Stimulated activated CD4-positive, alpha-beta T cell treated with anti-CD3 and anti-CD28 coated beads, Interleukin-1b, Interleukin-23, amount 100 ng/mL, for 48 hours (primary cell): ENCODE measurements at regions not wholly inside any gene's neighbourhood (a gene's known extent, or its start where the extent isn't known, plus 50 kb on each side); places are given as distances from the start of the nearest gene placed in this dataset.
"Not testable (repeated sequence)": the region's sequence is repeated elsewhere in the genome, so short reads cannot be mapped to it uniquely, and the experiment has no call there.

Source experiments
- DNase-seq: peaks from one replicate; pipeline ENCODE4 v3.0.0-alpha.2; 2020

GRCh38 chr1:4175566-4176405 is 275.7 kb upstream of the C1orf174 start:
- no peak for DNase-seq

- DNase-seq: no peak
Measured at GRCh38 chr1:4176841-4177240, 276.8 kb upstream of the C1orf174 start.

DNA sequence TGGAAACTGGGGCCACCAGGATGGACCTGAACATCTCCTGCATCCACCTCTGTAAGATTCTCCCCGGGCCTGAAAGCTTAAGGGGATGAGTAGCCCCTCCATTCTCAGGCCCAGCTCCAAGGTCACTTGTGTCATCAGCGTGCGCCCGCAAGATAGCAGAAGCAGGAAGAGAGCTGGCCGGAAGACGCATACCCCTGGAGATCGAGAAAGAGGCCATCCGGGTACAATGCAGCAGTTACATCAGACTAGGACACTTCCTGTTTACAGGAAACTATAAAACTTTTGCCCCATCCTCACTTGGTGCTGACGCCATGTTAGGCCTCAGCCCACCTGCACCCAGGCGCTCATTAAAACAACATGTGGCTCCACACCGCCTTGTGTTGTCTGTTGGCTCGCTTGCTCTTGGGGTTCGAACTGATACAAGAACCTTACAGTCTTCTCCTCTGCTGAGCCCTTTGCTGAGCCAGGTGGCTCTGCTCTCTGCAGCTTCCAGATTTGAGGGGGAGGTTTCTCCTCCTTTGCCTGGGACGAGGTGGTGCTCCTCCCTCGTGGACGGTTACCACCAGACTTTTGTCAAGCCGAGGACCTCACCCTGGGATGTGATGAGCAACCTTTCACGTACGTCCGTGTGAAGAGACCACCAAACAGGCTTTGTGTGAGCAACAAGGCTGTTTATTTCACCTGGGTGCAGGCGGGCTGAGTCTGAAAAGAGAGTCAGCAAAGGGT is 277.5 kb upstream of the C1orf174 start:
- no peak for DNase-seq

GRCh38 chr1:4178501-4179113 is 278.5 kb upstream of the C1orf174 start:
- DNase-seq: no peak

- DNase-seq: no peak
Measured at GRCh38 chr1:4179914-4180735, 280.1 kb upstream of the C1orf174 start.

DNA sequence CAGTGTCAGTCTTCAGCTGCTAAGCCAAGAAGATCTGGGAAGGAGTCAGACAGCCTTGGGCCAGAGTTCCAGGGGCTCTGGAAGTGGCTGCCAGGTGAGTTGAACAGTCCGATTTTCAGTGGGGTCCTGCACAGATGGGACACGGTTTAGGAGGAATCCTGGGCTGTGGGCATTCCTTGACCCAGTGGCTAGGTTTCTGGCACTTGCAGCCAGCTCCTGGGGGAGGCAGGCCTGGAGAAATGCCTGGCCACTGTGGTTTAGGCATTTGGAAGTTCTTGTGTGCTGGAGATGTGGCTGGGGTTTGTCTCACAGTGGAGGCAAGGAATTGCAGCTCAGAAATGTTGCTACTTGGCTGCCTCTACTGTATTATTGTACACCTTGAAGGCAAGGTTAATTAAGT is 286.4 kb upstream of the C1orf174 start:
- DNase-seq: not testable (repeated sequence)

DNA sequence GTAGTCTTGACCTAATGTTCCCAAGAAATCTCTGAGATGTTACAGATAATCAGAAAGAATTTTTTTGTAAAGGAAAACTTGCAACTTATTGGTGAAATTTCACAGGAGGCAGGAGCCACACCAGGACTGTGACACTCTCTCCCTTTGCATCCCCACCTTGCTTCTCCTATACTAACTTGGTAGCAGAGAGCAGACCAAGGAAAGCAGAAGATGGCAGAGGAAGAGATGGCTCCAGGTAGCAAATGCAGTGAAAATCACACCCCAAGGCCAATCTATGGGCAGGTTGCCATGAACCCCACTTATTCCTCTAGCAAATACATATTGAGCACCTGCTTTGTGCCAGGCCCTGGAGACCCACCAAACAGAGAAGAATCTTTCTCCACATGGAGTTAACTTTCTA is 303.4 kb upstream of the C1orf174 start:
- DNase-seq: no peak

DNA sequence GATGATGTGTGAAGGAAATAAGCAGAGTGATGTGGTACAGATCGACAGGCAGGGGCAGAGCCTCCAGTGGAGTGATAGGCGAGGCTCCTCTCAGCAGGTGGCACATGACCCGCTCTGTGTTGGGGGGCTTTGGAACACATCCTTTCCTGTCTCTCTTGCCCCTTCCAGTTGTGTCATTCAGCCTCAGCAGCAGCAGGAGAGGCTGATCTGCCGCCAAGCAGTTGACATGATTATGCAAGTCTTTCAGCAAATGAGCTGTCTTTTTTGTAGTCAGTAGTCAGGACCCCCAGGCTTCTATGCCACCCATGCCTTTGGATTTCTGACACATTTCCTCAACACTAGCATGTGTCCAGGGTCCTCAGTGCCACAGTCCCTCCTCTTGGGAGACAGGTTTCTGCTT is 307.1 kb upstream of the C1orf174 start:
- no peak for DNase-seq

- no peak for DNase-seq
Measured at GRCh38 chr1:4207842-4208692, 308.0 kb upstream of the C1orf174 start.

DNA sequence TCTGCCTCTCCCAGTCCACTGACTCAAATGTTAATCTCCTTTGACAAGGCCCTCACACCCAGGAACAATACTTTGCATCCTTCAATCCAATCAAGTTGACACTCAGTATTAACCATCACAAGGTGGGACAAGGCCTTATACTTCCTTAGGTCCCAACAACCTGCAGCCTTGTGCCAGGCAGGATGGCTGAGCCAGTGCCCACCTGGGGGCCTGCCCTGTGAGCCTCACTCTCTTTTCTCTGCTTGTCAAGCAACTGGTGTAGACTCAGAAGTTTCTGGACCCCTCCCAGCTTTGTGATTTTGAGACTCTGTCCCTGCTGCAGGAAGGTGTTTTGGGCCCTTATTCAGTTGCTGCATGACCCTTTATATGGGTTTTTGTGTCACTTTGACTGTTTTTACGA is 310.0 kb upstream of the C1orf174 start:
- DNase-seq: no peak

DNA sequence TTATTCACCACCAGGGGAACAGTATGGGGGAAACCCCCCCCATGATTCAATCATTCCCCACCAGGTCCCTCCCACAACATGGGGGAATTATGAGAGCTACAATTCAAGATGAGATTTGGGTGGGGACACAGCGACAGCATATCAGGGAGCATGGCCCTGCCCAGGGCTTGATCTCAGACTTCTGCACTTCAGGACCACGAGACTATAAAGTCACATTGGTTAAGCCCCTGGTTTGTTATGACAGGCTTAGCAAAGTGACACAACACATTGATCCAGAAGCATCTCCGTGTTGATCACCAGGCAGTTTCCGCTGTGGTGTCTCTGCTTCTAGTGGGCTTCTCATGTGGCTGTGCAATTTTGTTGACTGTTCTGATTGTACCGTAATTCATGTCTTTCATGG is 312.7 kb upstream of the C1orf174 start:
- DNase-seq: no peak

DNA sequence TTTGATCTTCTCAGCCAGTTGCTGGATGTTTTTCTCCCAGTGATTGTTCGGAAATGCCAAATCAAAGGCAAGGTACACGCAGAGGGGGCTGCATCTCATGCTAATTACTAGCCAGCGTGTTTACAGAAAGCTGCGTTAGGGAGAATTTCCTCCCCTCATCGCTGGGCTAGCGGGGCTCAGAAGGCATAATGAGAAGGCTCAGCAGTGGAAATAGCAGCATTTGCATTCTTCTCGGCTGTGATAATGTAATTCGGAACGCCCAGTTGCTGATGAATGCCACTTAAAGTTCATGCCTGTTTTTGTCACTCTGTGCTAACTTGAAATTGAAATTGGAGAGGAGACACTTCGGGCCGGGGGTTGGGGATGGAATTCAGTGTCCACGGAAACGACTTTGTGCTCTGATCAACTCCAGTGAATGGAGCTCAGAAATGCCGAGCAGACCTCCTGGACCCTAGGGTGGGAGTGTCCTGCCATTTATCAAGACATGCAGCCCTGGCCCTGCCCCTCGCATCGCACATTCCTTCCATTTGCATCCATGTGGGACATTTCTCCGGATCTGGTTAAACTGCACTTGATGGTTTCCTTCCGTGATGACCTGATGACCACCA is 313.4 kb upstream of the C1orf174 start:
- DNase-seq: no peak

DNA sequence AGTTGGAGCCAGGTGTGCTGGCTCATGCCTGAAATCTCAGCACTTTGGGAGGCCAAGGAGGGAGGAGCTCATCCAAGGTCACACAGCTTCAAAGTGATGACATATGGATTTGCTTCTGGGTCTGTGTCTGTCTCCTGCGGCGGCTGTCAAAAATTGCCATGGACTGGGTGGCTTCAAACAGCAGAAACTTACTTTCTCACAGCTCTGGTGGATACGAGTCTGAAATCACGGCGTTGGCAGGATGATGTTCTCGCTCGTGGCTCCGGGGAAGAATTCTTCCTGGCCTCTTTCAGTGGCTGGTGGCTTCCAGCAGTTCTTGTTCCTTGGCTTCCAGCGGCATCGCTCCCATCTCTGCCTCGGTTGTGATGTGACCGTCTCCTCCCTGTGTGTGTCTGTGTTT is 314.8 kb upstream of the C1orf174 start:
- DNase-seq: no peak

DNA sequence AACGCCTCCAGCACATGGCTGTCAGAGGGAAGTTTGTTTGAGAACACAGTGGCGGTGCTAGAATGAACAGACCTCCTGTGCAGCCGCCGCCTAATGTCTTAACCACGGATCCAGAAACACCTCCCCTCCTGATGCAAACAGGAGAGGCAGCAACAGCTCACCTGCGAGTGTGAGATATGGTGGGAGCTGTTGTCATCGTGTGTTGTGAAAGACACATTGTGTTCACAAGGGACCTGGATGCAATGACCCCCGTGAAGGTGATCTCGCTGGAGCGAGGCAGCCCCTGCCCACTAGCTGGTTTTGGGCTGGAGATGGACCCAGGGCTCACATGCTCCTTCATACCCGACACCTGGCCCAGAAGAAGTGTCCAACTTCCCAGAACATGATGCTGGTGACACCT is 315.3 kb upstream of the C1orf174 start:
- DNase-seq: no peak

DNA sequence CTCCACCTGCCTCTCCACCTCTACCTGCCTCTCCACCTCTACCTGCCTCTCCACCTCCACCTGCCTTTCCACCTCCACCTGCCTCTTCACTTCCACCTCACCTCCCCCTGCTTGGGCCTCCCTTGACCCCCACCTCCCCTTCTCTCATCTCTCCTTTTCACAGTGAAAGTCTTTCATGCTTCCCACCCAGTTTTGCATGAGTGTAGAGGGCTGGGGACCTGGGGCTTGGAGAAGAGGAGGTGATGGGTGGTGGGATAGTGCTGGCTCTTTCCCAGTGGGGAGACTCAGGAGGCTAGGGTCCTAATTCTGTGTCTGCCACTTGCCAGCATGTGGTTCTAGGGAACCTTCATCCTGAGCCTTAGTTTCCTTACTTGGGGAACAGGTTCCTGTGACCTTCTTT is 316.2 kb upstream of the C1orf174 start:
- DNase-seq: no peak

DNA sequence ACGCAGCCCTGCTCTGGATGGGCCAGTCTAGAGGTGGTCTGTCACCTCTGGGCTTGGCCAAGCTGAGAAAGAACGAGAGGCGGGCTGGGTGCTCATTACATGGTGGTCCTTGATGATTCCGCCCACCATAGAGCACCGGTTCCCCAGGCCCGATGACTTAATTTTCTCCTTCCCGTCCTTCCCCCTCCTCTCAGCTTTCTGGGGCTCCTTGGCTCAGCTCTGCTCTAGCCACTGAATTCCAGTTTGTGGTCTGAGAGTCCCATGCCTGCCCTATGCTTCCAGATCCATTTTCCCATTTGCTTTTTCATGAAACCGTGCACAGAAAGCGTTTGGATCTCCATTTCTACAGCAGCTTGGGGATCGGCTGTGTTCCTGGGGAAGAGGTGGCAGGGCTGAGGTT is 318.5 kb upstream of the C1orf174 start:
- DNase-seq: no peak

GRCh38 chr1:4219111-4219510 is 319.0 kb upstream of the C1orf174 start:
- no peak for DNase-seq

DNA sequence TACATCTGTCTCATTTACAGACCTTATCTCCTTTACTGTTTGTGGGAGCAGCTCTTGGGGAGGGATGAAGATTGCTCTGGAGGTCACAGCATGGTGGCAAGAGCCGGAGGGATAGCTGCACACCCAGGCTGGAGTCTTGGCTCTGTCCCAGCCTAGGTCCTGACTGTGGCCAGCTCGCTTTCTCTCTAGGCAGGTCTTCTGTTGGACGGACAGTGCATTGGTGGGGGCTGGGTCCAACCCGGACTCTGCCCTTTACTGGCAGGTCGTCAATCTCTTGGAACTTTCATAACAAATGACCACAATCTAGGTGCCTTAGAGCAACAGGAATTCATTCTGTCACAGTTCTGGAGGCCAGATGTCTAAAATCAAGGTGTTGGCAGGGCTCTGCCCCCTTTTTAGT is 319.8 kb upstream of the C1orf174 start:
- no peak for DNase-seq

DNA sequence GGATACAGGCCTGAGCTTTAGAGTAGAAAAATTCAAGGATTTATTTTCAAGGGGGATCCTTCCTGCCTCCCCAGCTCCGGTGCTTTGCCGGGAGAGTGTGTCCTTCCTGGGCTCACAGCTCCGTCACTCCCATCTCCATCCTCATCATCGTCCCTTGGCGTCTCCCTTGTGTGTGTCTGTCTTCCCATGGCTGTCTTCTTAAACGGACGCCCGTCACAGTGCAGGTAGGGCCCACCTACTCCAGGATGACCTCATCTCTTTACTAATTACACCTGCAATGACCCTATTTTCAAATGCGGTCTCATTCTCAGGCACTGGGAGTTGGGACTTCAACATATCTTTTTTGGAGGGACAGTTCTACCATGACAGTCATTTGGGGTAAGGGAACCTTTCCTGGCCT is 320.3 kb upstream of the C1orf174 start:
- DNase-seq: no peak

- DNase-seq: no peak
Measured at GRCh38 chr1:4221107-4221506, 321.0 kb upstream of the C1orf174 start.

GRCh38 chr1:4224684-4225467 is 324.8 kb upstream of the C1orf174 start:
- no peak for DNase-seq
